Caki2 (cell line): ENCODE measurements at regions not wholly inside any gene's neighbourhood (a gene's known extent, or its start where the extent isn't known, plus 50 kb on each side); places are given as distances from the start of the nearest gene placed in this dataset.

Experiments used
- DNase-seq: peaks from one replicate; pipeline ENCODE4 v3.0.0-alpha.2; 2015; ENCODE audit warnings: low read depth
- in situ Hi-C: cut with HindIII; loops from 2 replicates; pipeline ENCODE4 v1.10.0; 2016; ENCODE audit warnings: low sequenced_read_pairs, low pct_unique_long_range_greater_than_20kb, mixed read lengths

DNA sequence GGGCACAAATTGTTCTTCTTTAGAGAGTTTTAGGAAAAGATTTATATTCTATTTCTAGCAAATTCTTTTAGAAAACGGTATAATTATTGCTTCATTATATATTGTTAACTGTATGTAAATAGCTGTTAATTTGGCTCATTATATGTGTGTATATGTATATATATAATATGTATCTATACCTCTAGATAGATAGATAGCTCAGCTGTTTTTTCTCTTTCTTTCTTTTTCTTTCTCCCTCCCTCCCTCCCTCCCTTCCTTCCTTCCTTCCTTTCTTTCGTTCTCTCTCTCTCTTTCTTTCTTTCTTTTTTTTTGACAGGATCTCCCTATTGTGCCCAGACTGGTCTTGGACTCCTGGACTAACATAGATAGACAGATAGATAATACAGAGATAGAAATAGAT is 1538.8 kb downstream of the PCDH7 start:
- no peak for DNase-seq
- in situ Hi-C loops = no loop called here

DNA sequence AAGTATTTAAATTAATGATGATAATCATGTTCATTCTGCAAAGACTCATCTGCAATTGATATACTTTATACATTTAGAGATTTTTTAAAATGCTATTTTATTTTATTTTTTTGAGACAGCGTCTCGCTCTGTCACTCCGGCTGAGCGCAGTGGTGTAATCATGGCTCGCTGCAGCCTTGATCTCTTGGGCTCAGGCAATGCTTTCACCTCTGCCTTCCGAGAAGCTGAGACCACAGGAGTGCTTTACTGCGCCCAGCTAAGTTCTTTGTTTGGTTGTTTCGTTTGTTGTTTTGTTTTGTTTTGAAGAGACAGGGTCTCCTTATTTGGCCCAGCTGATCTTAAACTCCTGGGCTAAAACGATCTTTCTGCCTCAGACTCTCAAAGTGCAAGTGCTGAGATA is 1541.0 kb downstream of the PCDH7 start:
- DNase-seq = no peak
- in situ Hi-C loops = no loop called here

DNA sequence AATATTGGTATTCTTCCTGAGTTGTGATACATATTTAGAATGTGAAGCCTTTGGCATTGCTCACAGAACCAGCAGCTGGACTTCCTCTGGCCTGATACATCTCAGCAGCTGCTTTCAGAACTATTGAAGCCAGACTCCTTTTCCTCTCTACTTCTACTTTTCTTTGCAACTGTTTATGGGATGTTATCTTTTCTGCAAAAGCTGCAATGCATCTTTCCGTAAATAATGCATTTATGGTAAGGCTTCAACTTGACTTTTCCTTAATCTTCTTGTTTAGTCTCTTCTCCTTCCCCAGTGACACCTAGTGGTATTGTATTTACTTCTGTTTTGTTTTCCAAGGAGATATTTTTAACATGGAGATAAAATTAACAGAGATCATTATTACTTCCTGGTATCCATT is 1548.7 kb downstream of the PCDH7 start:
- in situ Hi-C loops = no loop called here
- peak; percentile 6 for DNase-seq

DNA sequence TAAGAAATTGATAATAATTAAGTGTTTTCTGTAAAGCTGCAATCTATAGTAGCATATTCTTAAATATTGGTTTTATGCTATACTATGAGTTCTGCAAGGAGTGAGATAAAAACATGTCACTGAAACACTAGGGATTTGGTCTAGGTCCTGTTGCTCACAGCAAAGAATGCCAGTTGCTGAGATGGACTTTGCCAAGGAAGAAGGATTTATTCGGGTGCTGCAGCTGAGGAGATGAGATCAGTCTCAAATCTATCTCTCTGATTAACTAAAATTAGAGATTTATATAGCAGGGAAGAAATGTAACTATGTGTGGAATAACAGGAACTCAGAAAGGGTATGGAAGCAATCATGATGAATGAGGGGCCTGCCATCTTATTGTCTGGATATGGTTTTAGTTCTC is 1569.9 kb downstream of the PCDH7 start:
- no peak for DNase-seq
- in situ Hi-C loops = no loop called here

DNA sequence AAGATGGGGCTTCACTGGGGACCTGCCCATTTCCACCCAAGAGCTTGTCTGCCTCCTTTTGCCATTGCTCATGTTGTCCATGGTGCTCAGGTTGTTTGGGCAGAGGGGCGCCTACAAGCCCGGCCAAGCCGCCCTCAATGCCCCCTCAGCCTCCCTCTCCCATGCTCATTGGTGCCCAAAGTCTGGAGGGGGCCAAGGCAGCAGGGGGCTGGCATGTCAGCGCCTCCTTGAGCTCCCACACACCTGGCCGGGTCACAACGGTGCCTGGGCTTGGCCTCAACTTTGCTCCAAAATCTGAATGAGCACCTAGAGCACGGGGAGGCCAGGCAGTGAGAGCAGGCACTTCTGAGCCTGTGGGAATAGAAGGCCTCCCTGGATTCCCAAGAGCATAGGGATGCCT is 1598.8 kb downstream of the PCDH7 start:
- in situ Hi-C loops = no loop called here
- no peak for DNase-seq

DNA sequence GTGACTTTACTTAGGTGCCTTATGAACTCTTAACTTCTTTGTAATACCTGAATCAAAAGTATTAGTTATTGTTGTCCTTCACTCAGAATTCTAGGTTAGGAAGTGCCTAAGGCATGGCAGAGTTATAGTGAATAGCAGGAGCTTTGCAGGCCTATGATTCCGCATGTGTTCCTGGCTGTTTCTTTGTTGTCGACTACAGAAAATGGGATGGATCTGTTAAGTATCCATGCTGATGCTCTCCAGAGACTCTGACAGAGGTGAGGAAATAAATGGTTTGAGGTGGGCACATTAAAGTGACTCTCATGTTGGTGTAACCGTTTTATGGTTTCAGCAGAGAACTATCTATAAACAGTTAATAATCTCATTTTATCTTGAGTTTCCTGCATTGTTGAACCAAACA is 1601.3 kb downstream of the PCDH7 start:
- no peak for DNase-seq
- in situ Hi-C loops = no loop called here

DNA sequence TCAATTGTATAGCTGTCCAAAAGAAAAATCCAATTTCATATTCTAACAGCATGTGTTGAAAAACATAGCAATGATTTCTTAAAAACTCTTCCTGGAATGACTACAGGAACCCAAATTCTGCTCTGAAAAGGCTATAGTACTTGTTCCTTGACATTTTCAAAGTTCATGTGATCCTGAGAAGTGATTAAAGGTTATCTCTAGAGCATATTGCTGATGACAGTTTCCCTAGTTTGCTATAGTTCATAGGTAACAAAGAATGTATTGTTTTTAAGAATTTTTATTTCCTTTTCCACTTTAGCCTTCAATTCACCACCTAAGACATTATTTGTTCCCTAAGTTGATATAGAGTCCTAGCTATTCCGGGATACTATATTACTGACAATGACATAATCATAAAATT is 1614.6 kb downstream of the PCDH7 start:
- in situ Hi-C loops = no loop called here
- DNase-seq = no peak

DNA sequence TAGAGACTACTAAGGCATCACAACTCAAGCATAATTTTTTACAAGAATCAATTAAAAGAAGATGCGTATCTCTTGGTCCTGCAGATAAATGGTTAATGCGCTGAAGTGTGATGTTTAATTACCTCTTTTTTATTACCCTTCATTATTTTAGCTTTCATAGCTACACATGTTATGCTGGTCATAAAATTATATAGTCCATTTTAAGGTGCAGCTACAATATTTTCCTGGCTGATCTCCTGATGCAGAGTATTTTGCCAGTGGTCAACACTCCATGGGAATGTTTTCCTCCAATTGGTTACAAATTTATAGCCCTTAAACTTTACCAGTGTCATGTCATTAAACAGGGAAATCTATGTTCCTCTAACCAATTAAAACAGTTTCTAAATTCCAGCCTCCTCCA is 1617.2 kb downstream of the PCDH7 start:
- no peak for DNase-seq
- in situ Hi-C loops = no loop called here

DNA sequence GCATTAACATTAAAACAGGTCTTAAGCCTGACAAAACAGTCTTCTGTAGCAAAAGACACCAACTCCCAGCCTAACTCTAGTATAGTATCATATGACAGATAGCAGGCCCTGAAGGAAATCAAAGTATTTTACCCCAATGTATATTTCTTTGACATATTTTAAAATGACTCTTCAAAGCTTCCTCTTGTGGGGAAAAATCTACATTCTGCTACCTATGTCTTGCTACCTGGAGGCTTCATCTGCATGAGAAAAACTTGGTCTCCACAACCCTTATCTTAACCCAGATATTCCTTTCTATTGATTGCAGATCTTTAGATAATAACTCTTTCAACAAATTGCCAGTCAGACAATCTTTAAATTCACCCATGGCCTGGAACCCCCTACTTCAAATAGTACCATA is 1620.4 kb downstream of the PCDH7 start:
- in situ Hi-C loops = no loop called here
- DNase-seq = no peak

DNA sequence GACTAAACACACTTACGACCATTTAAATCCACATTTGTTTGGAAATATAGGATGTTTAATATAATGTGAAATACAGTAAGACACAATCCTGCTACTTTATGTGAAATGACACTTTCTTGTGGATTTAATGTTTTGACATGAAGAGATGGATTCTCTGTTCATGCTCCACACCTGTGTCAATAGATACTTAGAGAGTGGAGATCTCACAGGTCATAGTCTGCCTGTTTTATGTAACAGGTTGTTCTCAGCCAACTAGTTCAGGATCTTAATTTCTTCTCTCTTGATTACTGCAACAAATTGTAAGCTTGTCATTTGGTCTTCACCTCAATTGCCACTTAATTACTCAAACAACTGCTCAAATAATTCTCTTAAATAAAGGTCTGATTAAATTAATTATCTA is 1621.2 kb downstream of the PCDH7 start:
- DNase-seq = no peak
- in situ Hi-C loops = no loop called here

DNA sequence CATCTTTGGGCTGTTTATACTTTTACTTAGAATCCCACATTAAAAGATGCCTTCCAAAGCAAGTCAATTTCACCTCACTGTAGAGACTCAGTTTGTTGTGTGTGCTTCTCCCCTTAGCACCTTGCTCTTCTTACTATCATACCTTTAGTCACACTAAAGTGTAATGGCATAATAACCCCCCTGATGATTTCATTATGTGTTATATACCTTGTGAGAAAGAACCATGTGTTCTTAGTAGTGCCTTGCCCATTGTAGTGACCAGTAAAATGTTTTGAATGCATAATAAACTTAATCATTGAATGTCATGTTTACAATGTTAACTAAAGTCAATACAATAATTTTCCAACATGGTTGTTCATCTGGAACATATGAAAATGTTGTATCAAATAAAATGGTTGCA is 1621.9 kb downstream of the PCDH7 start:
- in situ Hi-C loops = no loop called here
- no peak for DNase-seq

DNA sequence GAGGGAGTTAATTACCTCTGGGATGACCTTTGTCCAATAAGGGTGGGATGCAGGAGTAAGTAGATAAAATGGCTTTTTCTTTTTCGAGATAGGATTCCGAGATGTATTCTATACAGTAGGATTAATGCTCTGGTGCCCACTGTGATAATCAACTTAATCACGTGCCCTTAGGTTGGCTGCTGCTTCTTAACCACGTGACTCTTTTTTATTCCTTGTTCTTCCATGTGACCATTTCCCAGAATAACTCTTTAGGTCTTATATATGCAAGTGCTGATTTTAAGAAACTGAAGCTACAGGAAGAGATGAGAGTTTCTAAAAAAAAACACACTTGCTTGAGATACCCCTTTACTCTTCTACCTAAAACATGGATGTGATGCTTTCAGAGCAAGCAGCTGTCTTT is 1628.9 kb downstream of the PCDH7 start:
- in situ Hi-C loops = no loop called here
- DNase-seq = no peak

DNA sequence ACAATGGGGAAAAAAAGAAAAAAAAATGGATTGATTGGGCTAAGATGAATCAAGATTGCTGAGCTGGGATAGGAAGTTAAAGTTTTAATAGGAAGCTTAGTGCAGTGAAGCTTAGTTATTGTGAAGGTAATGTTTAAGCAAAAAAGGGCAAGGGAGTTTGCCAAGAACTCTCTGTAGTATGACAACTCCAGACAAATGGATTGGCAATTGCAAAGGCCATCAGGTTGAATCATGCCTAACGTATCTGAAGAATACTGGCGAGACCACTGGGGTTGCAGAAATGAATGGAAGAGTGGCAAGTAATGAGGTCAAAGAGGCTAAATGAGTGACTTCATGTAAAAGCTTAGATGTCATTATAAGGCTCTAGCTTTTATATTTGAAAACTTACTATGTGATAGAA is 1654.0 kb downstream of the PCDH7 start:
- DNase-seq = no peak
- in situ Hi-C loops = no loop called here

DNA sequence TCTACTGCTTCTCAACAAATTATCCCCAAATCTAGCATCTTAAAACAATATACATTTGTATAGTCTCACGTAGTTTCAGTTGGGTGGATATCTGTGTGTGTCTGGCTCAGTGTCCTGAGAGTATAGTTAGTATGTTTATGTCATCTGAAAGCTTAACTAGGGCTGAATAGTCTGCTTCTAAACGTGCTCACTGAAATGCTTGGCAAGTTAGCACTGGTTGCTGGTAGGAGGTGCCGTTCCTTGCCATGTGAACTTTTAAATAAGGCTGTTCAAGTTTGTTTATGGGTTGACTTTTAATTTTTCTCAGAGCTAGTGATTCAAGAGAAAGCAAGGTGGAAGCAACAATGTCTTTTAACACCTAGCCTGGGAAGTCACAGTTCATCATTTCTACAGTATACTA is 1673.6 kb downstream of the PCDH7 start:
- in situ Hi-C loops = no loop called here
- DNase-seq = no peak

DNA sequence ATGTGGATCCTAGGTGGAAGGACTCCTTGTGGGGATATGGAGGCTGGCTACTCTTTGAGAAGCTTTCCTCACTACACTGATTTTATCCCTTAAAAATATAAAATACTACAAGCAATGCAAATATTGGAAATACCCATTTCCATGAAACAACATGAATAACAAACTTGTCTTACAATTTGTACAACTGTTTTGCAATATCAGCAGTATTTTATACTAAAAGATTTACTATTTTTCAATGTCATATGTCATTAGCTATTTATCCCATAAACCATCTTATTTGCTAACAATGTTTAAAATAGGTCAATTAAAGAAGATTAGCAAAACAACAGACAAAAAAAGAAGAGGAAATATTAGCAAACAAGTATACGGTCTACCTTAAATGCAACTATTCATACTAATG is 1674.1 kb downstream of the PCDH7 start:
- in situ Hi-C loops = no loop called here

DNA sequence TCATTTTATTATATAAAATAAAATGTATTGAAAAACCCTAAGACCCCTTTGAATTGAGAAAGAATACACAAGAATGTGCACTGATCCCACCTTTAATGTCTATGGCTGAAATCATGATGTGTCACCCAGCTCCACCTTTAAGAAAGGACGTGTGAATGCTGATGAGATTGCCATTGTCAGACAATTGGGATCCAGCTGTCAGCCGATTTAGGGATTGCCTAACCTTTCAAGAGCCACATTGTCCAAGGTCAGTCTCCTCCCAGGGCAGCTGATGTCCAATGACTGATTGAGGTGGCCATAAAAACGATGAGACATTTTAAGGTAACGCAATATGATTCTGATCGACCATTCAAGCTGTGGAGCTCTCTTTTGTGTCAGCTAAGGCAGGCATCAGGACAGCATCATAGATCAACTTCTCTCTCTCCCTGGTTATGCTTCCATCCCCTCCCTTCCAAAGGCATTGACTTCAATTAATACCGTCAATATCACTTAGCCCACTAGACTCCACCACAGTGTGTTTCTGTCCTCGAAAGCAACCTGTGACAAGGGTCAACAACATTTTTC is 1676.4 kb downstream of the PCDH7 start:
- in situ Hi-C loops = no loop called here

More for the DNA sequence above, 1674.1 kb downstream of the PCDH7 start:
- no peak for DNase-seq

DNA sequence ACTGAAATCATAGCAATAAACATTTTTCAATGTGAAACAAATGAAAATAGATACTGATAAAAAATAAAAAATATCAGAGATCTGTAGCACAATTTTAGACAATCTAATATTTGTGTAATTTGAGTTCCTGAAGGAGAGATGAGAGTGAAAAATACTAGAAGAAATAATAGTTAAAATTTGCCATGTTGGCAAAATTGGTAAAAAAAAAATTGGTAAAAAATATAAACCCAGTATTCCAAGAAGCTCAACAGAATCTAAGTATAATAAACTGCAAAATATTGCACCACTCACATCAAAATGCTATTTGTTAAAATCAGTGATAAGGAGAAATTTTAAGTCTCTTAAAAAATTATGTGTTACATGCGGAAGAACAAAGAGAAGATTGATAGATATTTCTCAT is 1680.7 kb downstream of the PCDH7 start:
- no peak for DNase-seq
- in situ Hi-C loops = no loop called here

More for the DNA sequence above, 1676.4 kb downstream of the PCDH7 start:
- DNase-seq = no peak

DNA sequence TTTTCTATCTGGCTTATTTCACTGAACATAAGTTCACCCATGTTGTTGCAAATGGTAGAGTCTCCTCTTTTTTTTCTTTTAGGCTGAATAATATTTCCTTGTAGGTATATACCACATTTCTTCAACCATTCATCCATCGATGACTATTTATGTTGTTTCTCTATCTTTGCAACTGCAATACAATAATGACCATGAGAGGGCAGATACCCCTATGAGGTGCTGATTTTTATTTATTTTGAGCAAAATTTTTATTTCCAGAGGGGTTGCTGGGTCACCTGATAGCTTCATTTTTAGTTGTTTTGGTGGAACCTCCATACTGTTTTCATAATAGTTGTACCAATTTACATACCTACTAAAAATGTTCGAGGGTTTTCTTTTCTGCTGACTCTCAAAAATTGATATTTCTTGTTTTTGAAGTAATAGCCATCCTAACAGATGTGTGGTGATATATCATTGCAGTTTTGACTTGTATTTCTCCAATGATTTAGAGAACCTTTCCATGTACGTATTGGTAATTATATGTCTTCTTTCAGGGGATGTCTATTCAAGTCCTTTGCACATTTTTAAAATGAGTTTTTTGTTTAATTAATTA is 1697.0 kb downstream of the PCDH7 start:
- in situ Hi-C loops = no loop called here
- no peak for DNase-seq

DNA sequence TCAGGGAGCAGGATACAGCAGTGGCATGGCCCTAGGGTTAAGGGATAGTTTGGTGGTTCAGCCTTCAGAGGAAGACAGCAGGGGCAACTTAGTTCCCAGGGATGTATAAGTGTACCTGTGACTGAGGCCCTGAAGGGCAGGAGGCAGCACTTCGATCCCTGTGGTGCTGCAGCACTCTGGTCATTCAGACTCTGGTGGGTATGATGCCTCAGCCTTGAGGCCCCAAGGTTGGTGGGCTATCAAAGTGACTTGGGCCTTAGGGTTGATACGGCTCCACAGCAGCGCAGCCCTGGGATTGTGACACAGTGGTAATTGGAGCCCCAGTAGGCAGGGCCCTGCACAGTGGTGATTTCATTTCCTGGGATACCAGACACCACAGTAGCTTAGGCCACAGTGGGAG is 1703.1 kb downstream of the PCDH7 start:
- DNase-seq = no peak
- in situ Hi-C loops = no loop called here

DNA sequence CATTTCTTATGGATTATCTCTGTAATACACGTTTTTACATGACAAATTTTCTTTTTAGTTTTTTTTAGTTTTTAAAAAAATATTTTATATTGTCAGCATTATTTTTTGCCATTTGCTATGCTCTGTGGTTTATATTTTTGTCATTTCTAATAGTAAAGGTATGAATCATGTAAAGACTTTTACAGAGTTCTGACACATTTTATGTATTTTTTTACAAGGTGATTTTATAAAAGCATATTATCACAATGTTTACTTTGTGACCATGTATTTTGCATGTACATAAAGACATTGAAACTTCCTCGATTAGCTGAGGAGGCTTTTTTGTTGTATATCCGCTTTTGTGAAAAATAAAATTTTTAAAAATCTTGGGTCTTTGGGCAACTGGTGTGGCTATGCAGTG is 1705.1 kb downstream of the PCDH7 start:
- in situ Hi-C loops = no loop called here
- DNase-seq = no peak

DNA sequence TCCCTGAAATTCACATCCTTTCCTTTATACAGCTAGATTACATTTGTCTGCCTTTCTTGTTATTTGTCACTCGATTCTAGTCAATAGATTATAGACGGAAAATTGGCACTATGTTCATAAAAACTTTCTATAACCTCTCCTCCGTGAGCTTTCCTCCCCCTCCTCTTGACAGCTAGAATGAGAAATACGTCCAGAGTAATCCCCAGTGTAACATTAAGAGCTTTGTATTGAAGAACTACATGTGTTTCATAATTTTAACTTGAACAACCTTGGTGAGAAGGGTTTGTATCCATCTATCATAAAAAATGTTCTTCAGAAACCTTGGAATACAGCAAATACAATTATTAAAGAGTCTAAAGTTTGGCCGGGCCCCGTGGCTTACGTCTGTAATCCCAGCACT is 1707.4 kb downstream of the PCDH7 start:
- no peak for DNase-seq
- in situ Hi-C loops = no loop called here
